ENCODE measurements at regions not wholly inside any gene's neighbourhood (a gene's known extent, or its start where the extent isn't known, plus 50 kb on each side); places are given as distances from the start of the nearest gene placed in this dataset.
"Not testable (repeated sequence)": the region's sequence is repeated elsewhere in the genome, so short reads cannot be mapped to it uniquely, and the experiment has no call there.

GRCh38 chr5:23235246-23235645 lies 272.2 kb upstream of the PRDM9 start:
- no peak for DNase-seq (ENCODE audit: low spot score)

GRCh38 chr5:23234197-23234596 lies 273.2 kb upstream of the PRDM9 start:
- no peak for DNase-seq (ENCODE audit: low spot score)

- no peak for DNase-seq (ENCODE audit: low spot score)
These were observed 283.6 kb upstream of the PRDM9 start for GRCh38 chr5:23223846-23224245.

- DNase-seq (ENCODE audit: low spot score) = no peak
These were observed 285.6 kb upstream of the PRDM9 start for GRCh38 chr5:23221831-23222230.

GRCh38 chr5:23217159-23217558 lies 290.2 kb upstream of the PRDM9 start:
- DNase-seq (ENCODE audit: low spot score) = no peak

GRCh38 chr5:23216345-23216744 lies 291.1 kb upstream of the PRDM9 start:
- no peak for DNase-seq (ENCODE audit: low spot score)

- DNase-seq (ENCODE audit: low spot score) = peak; percentile 1
These were observed 298.4 kb upstream of the PRDM9 start for GRCh38 chr5:23208959-23209431.

GRCh38 chr5:23204111-23204510 lies 303.3 kb upstream of the PRDM9 start:
- no peak for DNase-seq (ENCODE audit: low spot score)

- DNase-seq (ENCODE audit: low spot score) = no peak
These were observed 316.7 kb upstream of the CDH12 start for GRCh38 chr5:23169660-23170416.

- no peak for DNase-seq (ENCODE audit: low spot score)
These were observed 311.8 kb upstream of the CDH12 start for GRCh38 chr5:23164971-23165370.

GRCh38 chr5:23158179-23158578 lies 305.0 kb upstream of the CDH12 start:
- no peak for DNase-seq (ENCODE audit: low spot score)

GRCh38 chr5:23157716-23158115 lies 304.6 kb upstream of the CDH12 start:
- DNase-seq (ENCODE audit: low spot score) = no peak

GRCh38 chr5:23157169-23157568 lies 304.0 kb upstream of the CDH12 start:
- DNase-seq (ENCODE audit: low spot score) = no peak

GRCh38 chr5:23147625-23148024 lies 294.5 kb upstream of the CDH12 start:
- DNase-seq (ENCODE audit: low spot score) = no peak

- no peak for DNase-seq (ENCODE audit: low spot score)
These were observed 293.0 kb upstream of the CDH12 start for GRCh38 chr5:23146183-23146582.

GRCh38 chr5:23139338-23140171 lies 286.4 kb upstream of the CDH12 start:
- DNase-seq (ENCODE audit: low spot score) = no peak

- no peak for DNase-seq (ENCODE audit: low spot score)
These were observed 283.8 kb upstream of the CDH12 start for GRCh38 chr5:23136958-23137357.

GRCh38 chr5:23132231-23132630 lies 279.1 kb upstream of the CDH12 start:
- no peak for DNase-seq (ENCODE audit: low spot score)

GRCh38 chr5:23112237-23112636 lies 259.1 kb upstream of the CDH12 start:
- no peak for DNase-seq (ENCODE audit: low spot score)

- no peak for DNase-seq (ENCODE audit: low spot score)
These were observed 251.9 kb upstream of the CDH12 start for GRCh38 chr5:23105021-23105420.

- DNase-seq (ENCODE audit: low spot score) = no peak
These were observed 250.4 kb upstream of the CDH12 start for GRCh38 chr5:23103566-23103965.

GRCh38 chr5:23095418-23095817 lies 242.3 kb upstream of the CDH12 start:
- DNase-seq (ENCODE audit: low spot score) = not testable (repeated sequence)

- no peak for DNase-seq (ENCODE audit: low spot score)
These were observed 236.1 kb upstream of the CDH12 start for GRCh38 chr5:23089286-23089685.

Data from AG08396 (cell line).